IMR-90 (cell line): ENCODE measurements at regions not wholly inside any gene's neighbourhood (a gene's known extent, or its start where the extent isn't known, plus 50 kb on each side); places are given as distances from the start of the nearest gene placed in this dataset.

Experiments
- ATAC-seq: fragments of 200-7000 bp; cut with Tn5 transposase; 2 replicates; pipeline ENCODE4 v1.9.1; 2020; ENCODE audit warnings: low read depth, mild to moderate bottlenecking, moderate library complexity
- BruUV-seq: library from RNA; stranded (reverse); fragments of 400-500 nt; replicated peaks from 2 replicates; lab custom pipeline; 2021; lab: Mats Ljungman, UMichigan
- CTCF ChIA-PET: fragments of 300-600 bp; formaldehyde crosslinking; extraction: SDS; loops from one replicate; lab custom pipeline; 2021; ENCODE audit warnings: antibody characterized with exemption; lab: Yijun Ruan, JAX
- POLR2A ChIA-PET: fragments of 300-600 bp; sonication (Branson Sonifier 250); formaldehyde crosslinking; loops from one replicate; lab custom pipeline; 2022; ENCODE audit warnings: antibody characterized with exemption; ENCODE audit not compliant: unreplicated experiment; lab: Charles Lee
- DNase-seq: peaks from one replicate; pipeline ENCODE4 v3.0.0; 2013
- H2AFZ ChIP-seq: replicated peaks from 2 replicates; pipeline ENCODE3; 2013; ENCODE audit warnings: low read length, mild to moderate bottlenecking; ENCODE audit not compliant: poor library complexity
- H2AK5ac ChIP-seq: 2 replicates; pipeline ENCODE4 v1.6.1; 2013; ENCODE audit warnings: low read depth, low read length, inconsistent platforms
- H2AK9ac ChIP-seq: replicated peaks from 2 replicates; pipeline ENCODE3; 2013; ENCODE audit warnings: mild to moderate bottlenecking, low read depth, low read length, moderate library complexity; ENCODE audit not compliant: poor library complexity
- H2BK120ac ChIP-seq: 2 replicates; pipeline ENCODE4 v1.6.1; 2013; ENCODE audit warnings: low read depth, low read length, inconsistent platforms
- H2BK15ac ChIP-seq: 3 replicates; pipeline ENCODE4 v1.6.1; 2013; ENCODE audit warnings: low read depth, low read length, inconsistent platforms
- H2BK20ac ChIP-seq: 2 replicates; pipeline ENCODE4 v1.6.1; 2013; ENCODE audit warnings: low read depth, mild to moderate bottlenecking, inconsistent platforms, low read length, moderate library complexity
- H2BK5ac ChIP-seq: 2 replicates; pipeline ENCODE4 v1.6.1; 2013; ENCODE audit warnings: mild to moderate bottlenecking, low read depth, low read length, inconsistent platforms; ENCODE audit not compliant: poor library complexity, severe bottlenecking
- H3K14ac ChIP-seq: replicated peaks from 2 replicates; pipeline ENCODE4 v1.6.1; 2013; ENCODE audit warnings: low read depth, low read length, inconsistent platforms
- H3K18ac ChIP-seq: 2 replicates; pipeline ENCODE4 v1.6.1; 2013; ENCODE audit warnings: low read depth, low read length, control low read depth
- H3K23ac ChIP-seq: 2 replicates; pipeline ENCODE4 v1.6.1; 2013; ENCODE audit warnings: low read depth, low read length, inconsistent platforms
- H3K27ac ChIP-seq: 2 replicates; pipeline ENCODE4 v1.5.1; 2013; ENCODE audit warnings: mild to moderate bottlenecking, control low read depth, low read length; ENCODE audit not compliant: insufficient read depth
- H3K27me3 ChIP-seq: 2 replicates; pipeline ENCODE4 v1.6.1; 2013; ENCODE audit warnings: low read length; ENCODE audit not compliant: control insufficient read depth, insufficient read depth
- H3K36me3 ChIP-seq: 2 replicates; pipeline ENCODE4 v1.6.1; 2013; ENCODE audit warnings: low read length, mixed read lengths; ENCODE audit not compliant: control insufficient read depth, insufficient read depth
- H3K4ac ChIP-seq: 2 replicates; pipeline ENCODE4 v1.6.1; 2013; ENCODE audit warnings: low read depth, low read length, inconsistent platforms
- H3K4me1 ChIP-seq: 2 replicates; pipeline ENCODE4 v1.6.1; 2013; ENCODE audit warnings: low read length, mixed read lengths; ENCODE audit not compliant: control insufficient read depth, insufficient read depth
- H3K4me2 ChIP-seq: 2 replicates; pipeline ENCODE4 v1.6.1; 2013; ENCODE audit warnings: low read depth, mild to moderate bottlenecking, control low read depth, low read length, moderate library complexity
- H3K4me3 ChIP-seq: 2 replicates; pipeline ENCODE4 v1.5.1; 2013; ENCODE audit warnings: low read depth, mild to moderate bottlenecking, control low read depth, low read length, moderate library complexity; ENCODE audit not compliant: insufficient read depth
- H3K56ac ChIP-seq: 2 replicates; pipeline ENCODE4 v1.6.1; 2013; ENCODE audit warnings: low read length, inconsistent platforms; ENCODE audit not compliant: insufficient read depth; ENCODE audit errors: extremely low read depth
- H3K79me1 ChIP-seq, 2 experiments: 2 replicates each; pipeline ENCODE4 v1.6.1; 2013; ENCODE audit warnings: low read length in 2 of 2, inconsistent platforms in 1 of 2, low read depth in 1 of 2
- H3K9ac ChIP-seq: 2 replicates; pipeline ENCODE4 v1.6.1; 2013; ENCODE audit warnings: low read depth, low read length, control low read depth
- H3K9me1 ChIP-seq: 2 replicates; pipeline ENCODE4 v1.6.1; 2013; ENCODE audit warnings: low read length, inconsistent platforms; ENCODE audit not compliant: insufficient read depth
- H3K9me3 ChIP-seq: 2 replicates; pipeline ENCODE4 v1.6.1; 2013; ENCODE audit warnings: low read length; ENCODE audit not compliant: control insufficient read depth, insufficient read depth
- H4K20me1 ChIP-seq: 2 replicates; pipeline ENCODE4 v1.6.1; 2013; ENCODE audit warnings: low read length, inconsistent platforms; ENCODE audit not compliant: insufficient read depth
- H4K5ac ChIP-seq: 2 replicates; pipeline ENCODE4 v1.6.1; 2013; ENCODE audit warnings: mild to moderate bottlenecking, low read depth, low read length, control low read depth
- H4K8ac ChIP-seq, 2 experiments: 2 replicates each; pipeline ENCODE4 v1.6.1; 2013; ENCODE audit warnings: low read depth in 2 of 2, low read length in 2 of 2, control low read depth in 1 of 2, inconsistent platforms in 1 of 2
- H4K91ac ChIP-seq: 2 replicates; pipeline ENCODE4 v1.6.1; 2013; ENCODE audit warnings: low read depth, low read length, inconsistent platforms; ENCODE audit not compliant: insufficient read depth
- MAFK ChIP-seq: IDR thresholded peaks from 2 replicates; pipeline ENCODE4 v1.6.1; 2012; ENCODE audit warnings: low read depth, low read length, improper control_type of control experiment
- NFE2L2 ChIP-seq: fragments of 150-350 bp; IDR thresholded peaks from 2 replicates; pipeline ENCODE4 v1.6.1; 2016; ENCODE audit warnings: low read depth, mild to moderate bottlenecking, low read length
- WGBS, 2 experiments: methylation state at CpG; one replicate each; pipeline versions ENCODE4 v1.1.5 to v1.1.7; 2013; ENCODE audit warnings: missing lambda C conversion rate in 2 of 2; ENCODE audit not compliant: insufficient read length in 1 of 2; ENCODE audit errors: extremely low coverage in 2 of 2; 5-methylcytosine and 5-hydroxymethylcytosine counted together
- dilution Hi-C: fragments of 300-500 bp; cut with HindIII; formaldehyde crosslinking; loops from one replicate; pipeline ENCODE4 v1.14.3; 2018; ENCODE audit warnings: low sequenced_read_pairs; ENCODE audit not compliant: unreplicated experiment
- in situ Hi-C: fragments of 300-500 bp; cut with MboI; formaldehyde crosslinking; loops from 3 replicates; pipeline ENCODE4 v1.14.3; 2019; ENCODE audit warnings: low sequenced_read_pairs, inconsistent platforms, mixed read lengths
- intact Hi-C: fragments of 100-400 bp; cut with micrococcal nuclease; formaldehyde crosslinking; loops from 2 replicates; pipeline ENCODE4 v1.10.0; 2022

DNA sequence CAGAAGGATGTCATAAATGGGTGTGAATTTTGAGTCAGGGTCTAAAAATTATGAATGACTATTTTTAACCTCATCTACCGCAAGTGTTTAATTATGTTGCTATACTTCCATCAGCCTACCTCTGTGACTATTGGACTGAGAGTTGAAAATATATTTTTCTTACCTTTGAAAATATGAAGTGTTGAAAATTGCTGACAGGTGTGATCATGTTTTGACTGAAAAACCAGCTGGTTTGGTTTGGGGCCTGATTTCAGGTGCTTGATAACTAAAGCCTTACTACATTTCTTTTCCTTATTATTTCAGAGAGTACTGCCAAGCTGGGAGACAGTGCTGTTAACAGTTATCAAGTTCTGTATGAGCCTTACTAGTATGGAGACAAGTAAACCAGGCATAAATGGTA is 107.2 kb upstream of the DUSP10 start:
- in situ Hi-C loops (no loop called here), intact Hi-C loops (no loop called here), dilution Hi-C loops (no loop called here)
- H4K20me1 ChIP-seq = no peaks in the 10 kb centered on the region
- no peaks in the 10 kb centered on the region for H3K27me3 ChIP-seq
- H3K4me1 ChIP-seq = peaks cover 24% of the 10 kb centered on the region
- H3K4ac ChIP-seq = no peak overlapping the region
- peaks cover 17% of the 10 kb centered on the region for H3K9me1 ChIP-seq
- no peak overlapping the region for H4K5ac ChIP-seq
- WGBS, 2 experiments = no CpG with 5 or more reads among the region's 1 CpG
- H3K4me2 ChIP-seq = no peak overlapping the region
- POLR2A ChIA-PET = no interaction called here
- no peak overlapping the region for H2AK5ac ChIP-seq
- DNase-seq (no peak), ATAC-seq (no peak)
- H4K8ac ChIP-seq = no peak overlapping the region
- no peak overlapping the region for H3K14ac ChIP-seq
- H2BK120ac ChIP-seq = no peak overlapping the region
- H3K36me3 ChIP-seq = no peaks in the 10 kb centered on the region
- no peak overlapping the region for H3K4me3 ChIP-seq
- peak; percentile 42; the same call in 1 of the 2 replicates for TF ChIP-seq MAFK
- TF ChIP-seq NFE2L2 = no peak
- no peak overlapping the region; the same call in 1 of the 2 replicates for H2BK20ac ChIP-seq
- no peaks in the 10 kb centered on the region for H3K79me1 ChIP-seq
- no peaks in the 10 kb centered on the region for H3K9me3 ChIP-seq
- BruUV-seq = no TSS peak
- H3K27ac ChIP-seq = no peak overlapping the region
- H2AFZ ChIP-seq = no peak overlapping the region
- no peak overlapping the region for H2AK9ac ChIP-seq
- no peak overlapping the region for H3K56ac ChIP-seq
- no peak overlapping the region for H3K9ac ChIP-seq
- no peak overlapping the region for H3K23ac ChIP-seq
- no peak overlapping the region for H2BK5ac ChIP-seq
- H3K18ac ChIP-seq = no peak overlapping the region
- CTCF ChIA-PET = interaction anchor here (0.7 kb wide), 1 partner anchor 140 kb away, joined by 3 read pairs; no protein-coding TSS in a partner anchor
- H2BK15ac ChIP-seq = no peak overlapping the region
- H4K91ac ChIP-seq = no peak overlapping the region
